Loucy (cell line): ENCODE measurements at regions not wholly inside any gene's neighbourhood (a gene's known extent, or its start where the extent isn't known, plus 50 kb on each side); places are given as distances from the start of the nearest gene placed in this dataset.

Source experiments
- CTCF ChIP-seq: fragments of 200-600 bp; sonication (generic); conservative IDR thresholded peaks from 2 replicates; pipeline ENCODE4 v1.5.1; 2014; ENCODE audit warnings: mild to moderate bottlenecking, antibody characterized with exemption, low read length
- EZH2phosphoT487 ChIP-seq: fragments of 200-600 bp; IDR thresholded peaks from 2 replicates; pipeline ENCODE4 v1.6.1; 2018; ENCODE audit warnings: antibody characterized with exemption, mild to moderate bottlenecking, moderate library complexity, borderline replicate concordance

- TF ChIP-seq CTCF (no peak), EZH2phosphoT487 (no peak)
These were observed 337.0 kb downstream of the EIPR1 start for GRCh38 chr2:3040496-3041140.
